ENCODE measurements at regions not wholly inside any gene's neighbourhood (a gene's known extent, or its start where the extent isn't known, plus 50 kb on each side); places are given as distances from the start of the nearest gene placed in this dataset.

DNA sequence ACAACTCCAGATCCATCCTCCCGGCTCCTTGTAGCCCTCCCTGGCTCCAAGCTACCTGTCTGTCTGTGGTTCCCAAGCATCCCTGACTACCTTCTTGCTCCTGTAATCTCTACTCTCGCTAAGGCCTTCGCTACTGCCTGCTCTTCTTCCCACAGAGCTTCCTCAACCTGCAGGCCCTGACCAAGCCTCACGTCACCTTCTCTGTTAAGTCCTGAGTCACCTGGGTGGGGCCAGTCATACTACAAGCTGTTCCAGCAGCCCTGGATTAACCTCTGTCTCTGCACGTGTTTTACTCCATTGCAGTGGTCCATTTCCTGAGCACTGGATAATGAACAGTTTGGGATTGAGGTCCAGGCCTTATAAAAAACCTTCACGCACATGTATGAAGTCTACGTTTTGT, 770.7 kb downstream of the BCL11B start:
- Histone ChIP-seq H3K79me1 (ENCODE audit: low read depth in 1 of 2, low read length in 2 of 2) (no peaks in the 10 kb centered on the region), H3K18ac (ENCODE audit: low read depth, low read length) (no peak overlapping the region), H3K27me3 (ENCODE audit: control insufficient read depth, insufficient read depth, low read length) (no peaks in the 10 kb centered on the region), H2AFZ (replicated peaks; ENCODE audit: low read length, poor library complexity) (no peak overlapping the region), H2BK15ac (ENCODE audit: low read depth, low read length) (no peak overlapping the region), H3K9ac (ENCODE audit: low read depth, low read length) (no peak overlapping the region), H2BK5ac (ENCODE audit: low read depth, low read length, poor library complexity, severe bottlenecking) (no peak overlapping the region), H4K91ac (ENCODE audit: insufficient read depth, low read depth, low read length) (no peak overlapping the region), H4K8ac (ENCODE audit: low read depth in 2 of 2, low read length in 2 of 2) (no peak overlapping the region), H2BK20ac (ENCODE audit: low read depth, low read length) (no peak overlapping the region), H4K20me1 (ENCODE audit: insufficient read depth, low read length) (no peaks in the 10 kb centered on the region), H3K36me3 (ENCODE audit: control insufficient read depth, insufficient read depth, low read length) (no peaks in the 10 kb centered on the region), H3K27ac (ENCODE audit: insufficient read depth, low read length) (no peak overlapping the region), H3K14ac (replicated peaks; ENCODE audit: low read depth, low read length) (no peak overlapping the region), H2BK120ac (ENCODE audit: low read depth, low read length) (no peak overlapping the region), H3K56ac (ENCODE audit: extremely low read depth, insufficient read depth, low read length) (no peak overlapping the region), H3K9me3 (ENCODE audit: control insufficient read depth, insufficient read depth, low read length) (peaks cover 17% of the 10 kb centered on the region), H2AK9ac (replicated peaks; ENCODE audit: low read depth, low read length, poor library complexity) (no peak overlapping the region), H3K9me1 (ENCODE audit: insufficient read depth, low read length) (no peaks in the 10 kb centered on the region), H3K4me2 (ENCODE audit: low read depth, low read length) (no peak overlapping the region), H4K5ac (ENCODE audit: low read depth, low read length) (no peak overlapping the region), H3K4ac (ENCODE audit: low read depth, low read length) (no peak overlapping the region), H3K23ac (ENCODE audit: low read depth, low read length) (no peak overlapping the region), H3K4me1 (ENCODE audit: control insufficient read depth, insufficient read depth, low read length) (no peaks in the 10 kb centered on the region), H2AK5ac (ENCODE audit: low read depth, low read length) (no peak overlapping the region), H3K4me3 (ENCODE audit: insufficient read depth, low read depth, low read length) (no peak overlapping the region)
- CTCF ChIA-PET = no interaction called here
- TF ChIP-seq RAD21 (IDR thresholded peaks at IDR 0.05; ENCODE audit: low read length) = no peak
- no peak for TF ChIP-seq CEBPB (IDR thresholded peaks at IDR 0.05; ENCODE audit: low read depth, low read length)
- TF ChIP-seq MAFK (IDR thresholded peaks at IDR 0.05; ENCODE audit: low read depth, low read length) = no peak
- DNase-seq (no peak), ATAC-seq (ENCODE audit: low read depth) (no peak)
- POLR2A ChIA-PET (ENCODE audit: unreplicated experiment) = no interaction called here
- 60% methylated on average over 1 of the region's 7 CpGs; no CpG with 5 or more reads in 1 of the 2 experiments for WGBS, 2 experiments (ENCODE audit: extremely low coverage in 2 of 2, insufficient read length in 1 of 2)
- in situ Hi-C loops (cut with MboI; ENCODE audit: low sequenced_read_pairs) = no loop called here
- intact Hi-C loops (cut with micrococcal nuclease) = no loop called here
- BruUV-seq (replicated peaks) = no TSS peak
- dilution Hi-C loops (cut with HindIII; ENCODE audit: low sequenced_read_pairs, unreplicated experiment) = no loop called here

Data from IMR-90 (cell line).